SK-N-SH (cell line): ENCODE measurements at regions not wholly inside any gene's neighbourhood (a gene's known extent, or its start where the extent isn't known, plus 50 kb on each side); places are given as distances from the start of the nearest gene placed in this dataset.

Experiments
- CTCF ChIA-PET: fragments of 300-600, 350-600 bp; formaldehyde crosslinking; extraction: SDS; loops from one replicate; lab custom pipeline; 2021; lab: Yijun Ruan, JAX
- POLR2A ChIA-PET: fragments of 350-600 bp; sonication (Branson Sonifier 250); formaldehyde crosslinking; extraction: SDS; loops from one replicate; lab custom pipeline; 2020; ENCODE audit warnings: antibody characterized with exemption, inconsistent platforms; lab: Yijun Ruan, JAX
- DNase-seq: peaks from one replicate; pipeline ENCODE4 v3.0.0; 2012
- H2AFZ ChIP-seq: fragments of 200-600 bp; sonication (generic); 2 replicates; pipeline ENCODE4 v1.8.1; 2016; ENCODE audit warnings: antibody characterized with exemption, mild to moderate bottlenecking, low read depth
- H3F3A ChIP-seq: fragments of 200-600 bp; sonication (generic); replicated peaks from 2 replicates; pipeline ENCODE3; 2016; ENCODE audit warnings: antibody characterized with exemption, mild to moderate bottlenecking; ENCODE audit not compliant: insufficient read depth
- H3K27ac ChIP-seq, 2 experiments: fragments of 200-500 bp in 1 of 2; fragments of 200-600 bp in 1 of 2; sonication (Bioruptor generic) in 1 of 2; sonication (generic), shearing (Covaris generic) in 1 of 2; 2 replicates each; pipeline versions ENCODE4 v1.5.1 to v1.6.1; 2014 to 2016; ENCODE audit warnings: low read depth in 2 of 2, inconsistent platforms in 1 of 2, low read length in 1 of 2, mild to moderate bottlenecking in 1 of 2, mixed read lengths in 1 of 2
- H3K27me3 ChIP-seq: fragments of 200-600 bp; sonication (generic), shearing (Covaris generic); 2 replicates; pipeline ENCODE4 v1.6.1; 2016; ENCODE audit warnings: mixed run types; ENCODE audit not compliant: insufficient read depth
- H3K36me3 ChIP-seq, 2 experiments: fragments of 200-500 bp in 1 of 2; fragments of 200-600 bp in 1 of 2; sonication (Bioruptor generic) in 1 of 2; sonication (generic) in 1 of 2; replicated peaks in 1 of 2; 2 replicates each; pipeline versions ENCODE3 to v1.5.1; 2014 to 2016; ENCODE audit warnings: low read length in 1 of 2, mild to moderate bottlenecking in 1 of 2; ENCODE audit not compliant: insufficient read depth in 2 of 2, control insufficient read depth in 1 of 2
- H3K4me1 ChIP-seq, 2 experiments: fragments of 200-500 bp in 1 of 2; fragments of 200-600 bp in 1 of 2; sonication (Bioruptor generic) in 1 of 2; sonication (generic), shearing (Covaris generic) in 1 of 2; 2 replicates each; pipeline versions ENCODE4 v1.5.1 to v1.6.1; 2014 to 2016; ENCODE audit warnings: low read depth in 1 of 2, low read length in 1 of 2, mixed run types in 1 of 2; ENCODE audit not compliant: insufficient read depth in 2 of 2, control insufficient read depth in 1 of 2
- H3K4me2 ChIP-seq: fragments of 200-600 bp; sonication (generic), shearing (Covaris generic); 2 replicates; pipeline ENCODE4 v1.6.1; 2017; ENCODE audit warnings: mixed run types
- H3K4me3 ChIP-seq, 2 experiments: fragments of 200-500 bp in 1 of 2; fragments of 200-600 bp in 1 of 2; sonication (Bioruptor generic) in 1 of 2; sonication (generic), shearing (Covaris generic) in 1 of 2; 2 replicates each; pipeline versions ENCODE4 v1.5.1 to v1.8.1; 2014 to 2016; ENCODE audit warnings: low read depth in 2 of 2, inconsistent platforms in 1 of 2, low read length in 1 of 2, mild to moderate bottlenecking in 1 of 2, mixed read lengths in 1 of 2, moderate library complexity in 1 of 2
- H3K79me2 ChIP-seq: fragments of 200-600 bp; sonication (generic); 2 replicates; pipeline ENCODE4 v1.8.1; 2017; ENCODE audit warnings: mild to moderate bottlenecking; ENCODE audit not compliant: insufficient read depth
- H3K9ac ChIP-seq: fragments of 200-600 bp; sonication (generic); 2 replicates; pipeline ENCODE4 v1.6.1; 2017; ENCODE audit warnings: mixed run types
- H3K9me2 ChIP-seq: fragments of 200-600 bp; sonication (generic); 2 replicates; pipeline ENCODE4 v1.6.1; 2017; ENCODE audit warnings: mixed run types
- H3K9me3 ChIP-seq: fragments of 200-600 bp; sonication (generic); 2 replicates; pipeline ENCODE4 v1.6.1; 2017; ENCODE audit warnings: mixed run types, mild to moderate bottlenecking, moderate library complexity
- H4K20me1 ChIP-seq: fragments of 200-600 bp; sonication (generic); 2 replicates; pipeline ENCODE4 v1.6.1; 2017; ENCODE audit warnings: mild to moderate bottlenecking, mixed run types; ENCODE audit not compliant: insufficient read depth
- ELF1 ChIP-seq: IDR thresholded peaks from 2 replicates; pipeline ENCODE4 v1.4.0; 2012
- EZH2phosphoT487 ChIP-seq: fragments of 200-600 bp; sonication (generic); IDR thresholded peaks from 2 replicates; pipeline ENCODE4 v1.6.1; 2017; ENCODE audit warnings: low read depth, mixed run types, mild to moderate bottlenecking, antibody characterized with exemption, moderate library complexity, borderline replicate concordance
- FOXJ3 ChIP-seq: sonication (generic); formaldehyde crosslinking; IDR thresholded peaks from 2 replicates; pipeline ENCODE4 v1.5.1; 2020; ENCODE audit warnings: mild to moderate bottlenecking, missing genetic modification reagents
- GABPA ChIP-seq: IDR thresholded peaks from 2 replicates; pipeline ENCODE4 v1.4.0; 2012; ENCODE audit warnings: low read depth, mild to moderate bottlenecking
- MEF2A ChIP-seq: IDR thresholded peaks from 2 replicates; pipeline ENCODE4 v1.4.0; 2012; ENCODE audit warnings: low read depth, borderline replicate concordance
- POLR2AphosphoS5 ChIP-seq: IDR thresholded peaks from 2 replicates; pipeline ENCODE4 v1.6.1; 2012; ENCODE audit warnings: low read depth, low read length
- SIN3A ChIP-seq: IDR thresholded peaks from 2 replicates; pipeline ENCODE4 v1.6.1; 2012; ENCODE audit warnings: low read depth, mild to moderate bottlenecking, low read length, moderate library complexity, borderline replicate concordance
- SMC3 ChIP-seq: IDR thresholded peaks from 2 replicates; pipeline ENCODE4 v1.6.1; 2012; ENCODE audit warnings: low read depth, low read length, improper control_type of control experiment
- TCF12 ChIP-seq: IDR thresholded peaks from 2 replicates; pipeline ENCODE4 v1.4.0; 2012
- YY1 ChIP-seq: IDR thresholded peaks from 2 replicates; pipeline ENCODE4 v1.4.0; 2012; ENCODE audit warnings: low read depth, mild to moderate bottlenecking
- WGBS: methylation state at CpG from one replicate; pipeline ENCODE4 v1.1.6; 2017; ENCODE audit warnings: low lambda C conversion rate; 5-methylcytosine and 5-hydroxymethylcytosine counted together
- TF ChIP-seq, protein P1 (sequence below): IDR thresholded peaks from 2 replicates; pipeline ENCODE4 v1.4.0; 2012; ENCODE audit warnings: low read depth, borderline replicate concordance
- TF ChIP-seq, protein P2 (sequence below): fragments of 150-350 bp; IDR thresholded peaks from 2 replicates; pipeline ENCODE4 v1.6.1; 2016; ENCODE audit warnings: mild to moderate bottlenecking, low read depth, low read length

DNA sequence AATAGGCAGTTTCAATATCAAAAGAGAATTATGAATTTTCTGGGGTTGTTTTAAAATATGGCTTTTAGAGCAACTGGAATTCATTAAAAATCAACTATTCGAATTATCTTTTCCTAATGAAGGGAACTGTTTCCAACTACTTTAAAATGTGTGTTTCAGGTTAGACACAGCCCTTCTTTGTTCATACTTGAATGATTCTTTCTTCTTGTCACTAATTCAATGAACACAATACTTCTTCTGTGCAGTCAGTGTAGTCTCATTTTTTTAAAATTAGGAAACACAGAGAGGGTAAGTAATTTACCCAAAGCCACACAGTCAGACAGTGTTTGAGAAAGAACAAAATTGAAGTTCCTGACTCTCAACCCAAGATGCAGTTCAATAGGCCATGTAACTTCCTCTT lies 414.0 kb downstream of the CCDC91 start:
- ChIA-PET POLR2A (no interaction called here), CTCF (interaction anchor here (1.5 kb wide), 1 partner anchor 19 kb away, joined by 3 read pairs; no protein-coding TSS in a partner anchor)
- no peak for DNase-seq
- H3K27me3 ChIP-seq = no peaks in the 10 kb centered on the region
- H3K79me2 ChIP-seq = no peaks in the 10 kb centered on the region
- H3K4me3 ChIP-seq = no peak overlapping the region
- no peak overlapping the region for H2AFZ ChIP-seq
- H3K9ac ChIP-seq = no peak overlapping the region
- H3K27ac ChIP-seq = no peak overlapping the region
- H3F3A ChIP-seq = no peaks in the 10 kb centered on the region
- no peak overlapping the region for H3K4me2 ChIP-seq
- H4K20me1 ChIP-seq = no peaks in the 10 kb centered on the region
- no peaks in the 10 kb centered on the region for H3K9me2 ChIP-seq
- H3K36me3 ChIP-seq = no peaks in the 10 kb centered on the region
- TF ChIP-seq POLR2AphosphoS5 = no peak
- TF ChIP-seq FOXJ3 (CRISPR knock-in tag) = no peak
- TF ChIP-seq TCF12 = no peak
- 78% methylated on average over 1 of the region's 1 CpG for WGBS
- no peaks in the 10 kb centered on the region for H3K9me3 ChIP-seq
- no peaks in the 10 kb centered on the region for H3K4me1 ChIP-seq

- H3K79me2 ChIP-seq = no peaks in the 10 kb centered on the region
- H3K9me2 ChIP-seq = no peaks in the 10 kb centered on the region
- no peak overlapping the region for H3K9ac ChIP-seq
- H2AFZ ChIP-seq = no peak overlapping the region
- ChIA-PET POLR2A (no interaction called here), CTCF (no interaction called here)
- DNase-seq = no peak
- no peaks in the 10 kb centered on the region for H4K20me1 ChIP-seq
- 4% methylated on average over 1 of the region's 1 CpG for WGBS
- H3K4me2 ChIP-seq = no peak overlapping the region
- H3F3A ChIP-seq = peaks cover 3% of the 10 kb centered on the region
- no peaks in the 10 kb centered on the region for H3K9me3 ChIP-seq
- H3K27ac ChIP-seq = no peak overlapping the region
- H3K4me1 ChIP-seq = no peaks in the 10 kb centered on the region; a peak in 1 of 4 replicates
- TF ChIP-seq MEF2A (no peak), GABPA (no peak), ELF1 (no peak), SMC3 (no peak), YY1 (no peak), SIN3A (no peak), EZH2phosphoT487 (no peak)
- TF ChIP-seq, protein P1, sequence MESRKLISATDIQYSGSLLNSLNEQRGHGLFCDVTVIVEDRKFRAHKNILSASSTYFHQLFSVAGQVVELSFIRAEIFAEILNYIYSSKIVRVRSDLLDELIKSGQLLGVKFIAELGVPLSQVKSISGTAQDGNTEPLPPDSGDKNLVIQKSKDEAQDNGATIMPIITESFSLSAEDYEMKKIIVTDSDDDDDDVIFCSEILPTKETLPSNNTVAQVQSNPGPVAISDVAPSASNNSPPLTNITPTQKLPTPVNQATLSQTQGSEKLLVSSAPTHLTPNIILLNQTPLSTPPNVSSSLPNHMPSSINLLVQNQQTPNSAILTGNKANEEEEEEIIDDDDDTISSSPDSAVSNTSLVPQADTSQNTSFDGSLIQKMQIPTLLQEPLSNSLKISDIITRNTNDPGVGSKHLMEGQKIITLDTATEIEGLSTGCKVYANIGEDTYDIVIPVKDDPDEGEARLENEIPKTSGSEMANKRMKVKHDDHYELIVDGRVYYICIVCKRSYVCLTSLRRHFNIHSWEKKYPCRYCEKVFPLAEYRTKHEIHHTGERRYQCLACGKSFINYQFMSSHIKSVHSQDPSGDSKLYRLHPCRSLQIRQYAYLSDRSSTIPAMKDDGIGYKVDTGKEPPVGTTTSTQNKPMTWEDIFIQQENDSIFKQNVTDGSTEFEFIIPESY = no peak
- TF ChIP-seq, protein P2, sequence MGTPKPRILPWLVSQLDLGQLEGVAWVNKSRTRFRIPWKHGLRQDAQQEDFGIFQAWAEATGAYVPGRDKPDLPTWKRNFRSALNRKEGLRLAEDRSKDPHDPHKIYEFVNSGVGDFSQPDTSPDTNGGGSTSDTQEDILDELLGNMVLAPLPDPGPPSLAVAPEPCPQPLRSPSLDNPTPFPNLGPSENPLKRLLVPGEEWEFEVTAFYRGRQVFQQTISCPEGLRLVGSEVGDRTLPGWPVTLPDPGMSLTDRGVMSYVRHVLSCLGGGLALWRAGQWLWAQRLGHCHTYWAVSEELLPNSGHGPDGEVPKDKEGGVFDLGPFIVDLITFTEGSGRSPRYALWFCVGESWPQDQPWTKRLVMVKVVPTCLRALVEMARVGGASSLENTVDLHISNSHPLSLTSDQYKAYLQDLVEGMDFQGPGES = no peak
- H3K4me3 ChIP-seq = no peak overlapping the region
- H3K36me3 ChIP-seq = no peaks in the 10 kb centered on the region
- no peaks in the 10 kb centered on the region for H3K27me3 ChIP-seq
Observed at GRCh38 chr12:28606967-28607557, 416.8 kb downstream of the CCDC91 start.
